Parathyroid adenoma (tissue), 2 donors: ENCODE measurements at regions not wholly inside any gene's neighbourhood (a gene's known extent, or its start where the extent isn't known, plus 50 kb on each side); places are given as distances from the start of the nearest gene placed in this dataset.

Experiments
- H2AFZ ChIP-seq: fragments of 300-600 bp; sonication (generic); one replicate; pipeline ENCODE4 v1.7.0; 2017; ENCODE audit warnings: antibody characterized with exemption, mild to moderate bottlenecking
- H3K27ac ChIP-seq: fragments of 300-600 bp; sonication (generic); one replicate; pipeline ENCODE4 v1.7.0; 2017
- H3K27me3 ChIP-seq: fragments of 300-600 bp; sonication (generic); one replicate; pipeline ENCODE4 v1.7.0; 2017; ENCODE audit warnings: low read length; ENCODE audit not compliant: control insufficient read depth, insufficient read depth
- H3K36me3 ChIP-seq: fragments of 300-600 bp; sonication (generic); one replicate; pipeline ENCODE4 v1.7.0; 2017; ENCODE audit warnings: low read length; ENCODE audit not compliant: control insufficient read depth, insufficient read depth
- H3K4me1 ChIP-seq: fragments of 300-600 bp; sonication (generic); one replicate; pipeline ENCODE4 v1.7.0; 2017; ENCODE audit warnings: control low read depth
- H3K4me2 ChIP-seq: fragments of 300-600 bp; sonication (generic); one replicate; pipeline ENCODE4 v1.7.0; 2017; ENCODE audit warnings: low read length
- H3K4me3 ChIP-seq: fragments of 300-600 bp; sonication (generic); one replicate; pipeline ENCODE4 v1.7.0; 2017; ENCODE audit warnings: low read depth, low read length
- H3K79me2 ChIP-seq: fragments of 300-600 bp; sonication (generic); one replicate; pipeline ENCODE4 v1.7.0; 2017; ENCODE audit warnings: control low read depth
- H3K9ac ChIP-seq: fragments of 300-600 bp; sonication (generic); one replicate; pipeline ENCODE4 v1.7.0; 2017; ENCODE audit warnings: mild to moderate bottlenecking
- H3K9me3 ChIP-seq: fragments of 300-600 bp; sonication (generic); one replicate; pipeline ENCODE4 v1.7.0; 2017; ENCODE audit warnings: low read length; ENCODE audit not compliant: control insufficient read depth
- TF ChIP-seq, protein P1 (sequence below): fragments of 300-600 bp; sonication (generic); IDR thresholded peaks from one replicate; pipeline ENCODE4 v1.7.0; 2017; ENCODE audit warnings: antibody characterized with exemption, mild to moderate bottlenecking
- donor health status: primary hyperparathyroidism.

GRCh38 chr5:138653502-138653901 is 78.3 kb upstream of the HSPA9 start:
- Histone ChIP-seq H3K9me3 (no peaks in the 10 kb centered on the region), H3K27ac (peak overlapping the region; percentile 82), H3K9ac (no peak overlapping the region), H3K4me2 (no peak overlapping the region), H3K79me2 (no peaks in the 10 kb centered on the region), H3K36me3 (no peaks in the 10 kb centered on the region), H3K27me3 (no peaks in the 10 kb centered on the region), H3K4me1 (peaks cover 48% of the 10 kb centered on the region), H2AFZ (peak overlapping the region; percentile 54), H3K4me3 (no peak overlapping the region)
- TF ChIP-seq, protein P1, sequence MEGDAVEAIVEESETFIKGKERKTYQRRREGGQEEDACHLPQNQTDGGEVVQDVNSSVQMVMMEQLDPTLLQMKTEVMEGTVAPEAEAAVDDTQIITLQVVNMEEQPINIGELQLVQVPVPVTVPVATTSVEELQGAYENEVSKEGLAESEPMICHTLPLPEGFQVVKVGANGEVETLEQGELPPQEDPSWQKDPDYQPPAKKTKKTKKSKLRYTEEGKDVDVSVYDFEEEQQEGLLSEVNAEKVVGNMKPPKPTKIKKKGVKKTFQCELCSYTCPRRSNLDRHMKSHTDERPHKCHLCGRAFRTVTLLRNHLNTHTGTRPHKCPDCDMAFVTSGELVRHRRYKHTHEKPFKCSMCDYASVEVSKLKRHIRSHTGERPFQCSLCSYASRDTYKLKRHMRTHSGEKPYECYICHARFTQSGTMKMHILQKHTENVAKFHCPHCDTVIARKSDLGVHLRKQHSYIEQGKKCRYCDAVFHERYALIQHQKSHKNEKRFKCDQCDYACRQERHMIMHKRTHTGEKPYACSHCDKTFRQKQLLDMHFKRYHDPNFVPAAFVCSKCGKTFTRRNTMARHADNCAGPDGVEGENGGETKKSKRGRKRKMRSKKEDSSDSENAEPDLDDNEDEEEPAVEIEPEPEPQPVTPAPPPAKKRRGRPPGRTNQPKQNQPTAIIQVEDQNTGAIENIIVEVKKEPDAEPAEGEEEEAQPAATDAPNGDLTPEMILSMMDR = peak; percentile 31

DNA sequence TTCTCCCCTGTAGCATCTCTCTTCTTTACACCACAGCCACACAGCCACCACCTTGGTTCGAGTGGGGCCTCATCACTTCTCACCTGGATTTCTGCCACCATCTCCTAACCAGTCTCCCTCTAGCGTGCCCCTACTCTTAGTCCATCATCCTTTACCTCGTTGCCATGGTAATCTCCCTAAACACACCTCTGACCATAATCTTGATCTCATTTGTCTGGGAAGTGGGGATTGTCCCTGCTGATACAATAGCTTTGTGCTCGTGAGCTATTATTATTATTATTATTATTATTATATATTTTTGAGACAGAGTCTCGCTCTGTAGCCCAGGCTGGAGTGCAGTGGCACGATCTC is 76.5 kb upstream of the HSPA9 start:
- no peaks in the 10 kb centered on the region for H3K79me2 ChIP-seq
- H3K9ac ChIP-seq = no peak overlapping the region
- no peaks in the 10 kb centered on the region for H3K27me3 ChIP-seq
- H3K4me1 ChIP-seq = peaks cover 47% of the 10 kb centered on the region
- H2AFZ ChIP-seq = no peak overlapping the region
- H3K36me3 ChIP-seq = no peaks in the 10 kb centered on the region
- no peak overlapping the region for H3K4me2 ChIP-seq
- no peak overlapping the region for H3K4me3 ChIP-seq
- no peaks in the 10 kb centered on the region for H3K9me3 ChIP-seq
- TF ChIP-seq, protein P1 = no peak
- H3K27ac ChIP-seq = no peak overlapping the region

DNA sequence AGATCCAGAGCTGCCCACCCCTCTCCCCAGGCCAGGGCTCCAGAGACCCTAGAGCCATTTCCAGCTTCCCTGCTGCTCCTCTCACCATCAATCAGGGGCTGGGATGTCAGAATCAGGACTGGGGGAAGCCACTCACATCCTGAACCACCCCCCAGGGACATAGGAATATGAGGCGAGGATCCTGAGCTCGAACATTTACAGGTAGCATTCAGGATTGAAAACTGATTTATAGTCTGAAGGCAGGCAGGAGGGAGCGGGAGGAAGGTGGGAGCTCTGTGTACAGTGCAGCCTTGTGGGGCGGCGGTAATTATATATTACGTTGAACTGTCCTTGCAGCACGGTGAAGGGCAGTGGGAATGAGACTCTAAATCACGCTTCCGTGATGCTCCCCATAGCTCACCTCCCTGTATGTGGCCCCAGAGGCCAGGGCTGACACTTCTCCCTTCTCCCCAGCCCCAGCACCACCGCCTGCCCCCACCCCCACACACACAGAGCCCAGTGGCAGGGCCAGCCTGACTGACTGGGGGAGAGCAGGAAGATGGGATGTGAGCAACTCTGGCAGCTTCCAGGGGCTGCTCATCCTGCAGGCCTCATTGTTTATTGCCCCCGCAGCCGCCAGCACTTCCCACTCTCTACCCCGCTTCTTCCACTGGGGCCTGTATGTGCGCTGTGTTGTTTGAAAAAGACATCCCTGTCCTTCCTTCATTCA is 76.0 kb upstream of the HSPA9 start:
- Histone ChIP-seq H3K27ac (no peak overlapping the region), H3K79me2 (no peaks in the 10 kb centered on the region), H3K4me2 (no peak overlapping the region), H3K4me1 (peaks cover 42% of the 10 kb centered on the region), H2AFZ (no peak overlapping the region), H3K9me3 (no peaks in the 10 kb centered on the region), H3K9ac (no peak overlapping the region), H3K27me3 (no peaks in the 10 kb centered on the region), H3K4me3 (no peak overlapping the region), H3K36me3 (no peaks in the 10 kb centered on the region)
- TF ChIP-seq, protein P1 = no peak

DNA sequence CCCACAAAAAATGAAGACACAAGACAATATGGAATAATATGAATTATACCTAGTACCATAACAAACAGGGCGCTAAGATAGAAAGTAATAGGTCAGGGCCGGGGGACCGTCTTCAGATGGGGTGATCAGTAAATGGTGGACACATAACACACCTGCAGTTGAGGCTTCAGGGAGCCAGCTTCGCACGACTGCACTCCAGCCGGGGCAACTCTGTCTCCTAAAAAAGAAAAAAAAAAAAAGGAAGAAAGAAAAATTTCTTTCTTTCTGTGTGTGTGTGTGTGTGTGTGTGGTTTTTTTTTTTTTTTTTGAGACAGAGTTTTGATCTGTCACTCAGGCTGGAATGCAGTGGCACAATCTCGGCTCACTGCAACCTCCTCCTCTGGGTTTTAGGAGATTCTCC is 75.0 kb upstream of the HSPA9 start:
- TF ChIP-seq, protein P1 = no peak

DNA sequence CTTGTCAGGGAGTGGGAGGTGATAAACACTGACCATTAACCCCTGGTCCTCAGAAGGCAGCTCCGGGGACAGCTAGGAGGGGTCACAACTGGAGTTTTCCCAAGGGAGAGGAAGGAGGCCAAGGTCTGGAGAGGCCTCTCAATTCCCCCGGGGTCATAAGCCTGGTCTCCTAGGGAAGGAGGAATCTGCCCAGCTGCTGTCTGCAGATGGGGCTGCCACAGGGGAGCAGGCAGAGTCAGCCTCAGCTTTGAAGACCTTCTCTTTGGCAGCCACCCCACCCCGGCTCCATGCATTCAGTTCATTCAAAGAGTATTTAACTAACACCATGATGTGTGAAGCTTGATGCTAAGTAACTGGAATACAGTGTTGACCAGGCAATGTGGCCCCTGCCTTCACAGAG is 74.6 kb upstream of the HSPA9 start:
- Histone ChIP-seq H3K36me3 (no peaks in the 10 kb centered on the region), H3K9ac (no peak overlapping the region), H3K4me1 (peaks cover 33% of the 10 kb centered on the region), H3K79me2 (no peaks in the 10 kb centered on the region), H3K4me2 (no peak overlapping the region), H2AFZ (peak overlapping the region; percentile 82), H3K27me3 (no peaks in the 10 kb centered on the region), H3K27ac (no peak overlapping the region), H3K4me3 (no peak overlapping the region), H3K9me3 (no peaks in the 10 kb centered on the region)
- TF ChIP-seq, protein P1 = no peak

More for the DNA sequence above, 75.0 kb upstream of the HSPA9 start:
- Histone ChIP-seq H3K27ac (no peak overlapping the region), H3K4me2 (no peak overlapping the region), H3K9me3 (no peaks in the 10 kb centered on the region), H3K4me3 (no peak overlapping the region), H3K36me3 (no peaks in the 10 kb centered on the region), H2AFZ (no peak overlapping the region), H3K79me2 (no peaks in the 10 kb centered on the region), H3K4me1 (peaks cover 34% of the 10 kb centered on the region), H3K9ac (no peak overlapping the region), H3K27me3 (no peaks in the 10 kb centered on the region)
